HG03097 (cell line): ENCODE measurements at regions not wholly inside any gene's neighbourhood (a gene's known extent, or its start where the extent isn't known, plus 50 kb on each side); places are given as distances from the start of the nearest gene placed in this dataset.
"Not testable (repeated sequence)": the region's sequence is repeated elsewhere in the genome, so short reads cannot be mapped to it uniquely, and the experiment has no call there.

Source experiments
- ATAC-seq: cut with Tn5 transposase; IDR thresholded peaks from one replicate; pipeline ENCODE4 v1.9.1; 2021; ENCODE audit not compliant: unreplicated experiment, low FRiP score

GRCh38 chr6:148004651-148005050 lies 338.0 kb upstream of the SASH1 start:
- no peak for ATAC-seq

- no peak for ATAC-seq
These were observed 336.8 kb upstream of the SASH1 start for GRCh38 chr6:148005806-148006205.

- ATAC-seq: not testable (repeated sequence)
These were observed 332.1 kb upstream of the SASH1 start for GRCh38 chr6:148010516-148010915.

- no peak for ATAC-seq
These were observed 326.6 kb upstream of the SASH1 start for GRCh38 chr6:148016013-148016412.

GRCh38 chr6:148021165-148021564 lies 321.5 kb upstream of the SASH1 start:
- ATAC-seq: no peak

- no peak for ATAC-seq
These were observed 320.9 kb upstream of the SASH1 start for GRCh38 chr6:148021699-148022098.

- not testable (repeated sequence) for ATAC-seq
These were observed 320.4 kb upstream of the SASH1 start for GRCh38 chr6:148022279-148022678.

- ATAC-seq: no peak
These were observed 315.4 kb upstream of the SASH1 start for GRCh38 chr6:148027201-148027600.

- ATAC-seq: no peak
These were observed 306.7 kb upstream of the SASH1 start for GRCh38 chr6:148035806-148036390.

GRCh38 chr6:148037496-148037895 lies 305.1 kb upstream of the SASH1 start:
- no peak for ATAC-seq

- no peak for ATAC-seq
These were observed 301.1 kb upstream of the SASH1 start for GRCh38 chr6:148041546-148041945.

GRCh38 chr6:148042536-148042935 lies 300.1 kb upstream of the SASH1 start:
- ATAC-seq: no peak

- no peak for ATAC-seq
These were observed 298.3 kb upstream of the SASH1 start for GRCh38 chr6:148044261-148044751.

GRCh38 chr6:148044921-148045320 lies 297.7 kb upstream of the SASH1 start:
- no peak for ATAC-seq

GRCh38 chr6:148053209-148053608 lies 289.4 kb upstream of the SASH1 start:
- ATAC-seq: no peak

GRCh38 chr6:148053796-148054195 lies 288.8 kb upstream of the SASH1 start:
- ATAC-seq: no peak

- ATAC-seq: no peak
These were observed 288.4 kb upstream of the SASH1 start for GRCh38 chr6:148054219-148054618.

GRCh38 chr6:148055419-148055818 lies 287.2 kb upstream of the SASH1 start:
- no peak for ATAC-seq

GRCh38 chr6:148059869-148060268 lies 282.8 kb upstream of the SASH1 start:
- ATAC-seq: no peak

GRCh38 chr6:148064406-148065134 lies 278.1 kb upstream of the SASH1 start:
- no peak for ATAC-seq

- ATAC-seq: no peak
These were observed 274.1 kb upstream of the SASH1 start for GRCh38 chr6:148068437-148069061.

- no peak for ATAC-seq
These were observed 273.4 kb upstream of the SASH1 start for GRCh38 chr6:148069256-148069655.
